SK-N-SH (cell line): ENCODE measurements at regions not wholly inside any gene's neighbourhood (a gene's known extent, or its start where the extent isn't known, plus 50 kb on each side); places are given as distances from the start of the nearest gene placed in this dataset.

ENCODE experiments used
- EZH2phosphoT487 ChIP-seq: fragments of 200-600 bp; sonication (generic); IDR thresholded peaks from 2 replicates; pipeline ENCODE4 v1.6.1; 2017; ENCODE audit warnings: low read depth, mixed run types, mild to moderate bottlenecking, antibody characterized with exemption, moderate library complexity, borderline replicate concordance
- JUND ChIP-seq: IDR thresholded peaks from 2 replicates; pipeline ENCODE4 v1.4.0; 2012
- MAX ChIP-seq: IDR thresholded peaks from 2 replicates; pipeline ENCODE4 v1.4.0; 2012; ENCODE audit warnings: low read depth
- TAF1 ChIP-seq: IDR thresholded peaks from 2 replicates; pipeline ENCODE4 v1.6.1; 2012; ENCODE audit warnings: low read depth, mild to moderate bottlenecking, low read length, moderate library complexity, borderline replicate concordance
- TF ChIP-seq, protein P1 (sequence below): fragments of 200-600 bp; sonication (generic); IDR thresholded peaks from 2 replicates; pipeline ENCODE4 v1.6.1; 2017; ENCODE audit warnings: antibody characterized with exemption, mild to moderate bottlenecking, moderate library complexity

DNA sequence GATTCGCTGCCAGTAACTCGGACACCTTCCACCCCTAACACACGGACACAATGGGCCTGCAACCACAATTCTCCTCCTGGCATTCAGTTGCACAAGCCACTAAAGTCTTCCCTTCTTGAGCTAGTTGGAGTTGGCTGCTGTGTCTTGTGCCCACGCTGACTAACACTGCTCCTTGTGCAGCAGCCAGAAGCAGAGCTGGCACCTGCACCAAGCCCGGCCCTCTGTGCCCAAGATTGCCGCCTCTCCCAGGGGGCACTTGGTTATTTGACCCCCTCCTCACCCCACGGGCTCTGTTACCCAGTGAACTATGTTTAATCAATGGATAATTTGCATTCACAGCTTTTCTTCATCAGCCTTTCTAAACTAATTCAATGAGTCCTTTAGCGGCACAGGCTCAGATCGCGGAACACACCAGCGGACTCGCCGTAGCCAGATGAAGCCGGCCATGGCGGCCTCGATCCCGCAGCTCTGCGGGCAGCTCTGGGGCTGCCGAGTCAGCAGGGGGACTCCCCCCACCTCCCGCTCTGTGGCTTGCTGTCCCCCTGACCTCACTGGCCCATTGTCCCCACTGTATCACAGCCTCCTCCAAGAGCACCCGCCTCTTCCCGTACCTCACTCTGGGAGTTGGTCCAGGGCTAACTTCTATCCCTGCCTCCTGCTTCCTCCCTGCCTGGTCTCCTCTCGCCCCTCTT, 94.8 kb upstream of the AFDN start:
- TF ChIP-seq EZH2phosphoT487 (no peak), JUND (no peak), MAX (no peak), TAF1 (no peak)
- TF ChIP-seq, protein P1, sequence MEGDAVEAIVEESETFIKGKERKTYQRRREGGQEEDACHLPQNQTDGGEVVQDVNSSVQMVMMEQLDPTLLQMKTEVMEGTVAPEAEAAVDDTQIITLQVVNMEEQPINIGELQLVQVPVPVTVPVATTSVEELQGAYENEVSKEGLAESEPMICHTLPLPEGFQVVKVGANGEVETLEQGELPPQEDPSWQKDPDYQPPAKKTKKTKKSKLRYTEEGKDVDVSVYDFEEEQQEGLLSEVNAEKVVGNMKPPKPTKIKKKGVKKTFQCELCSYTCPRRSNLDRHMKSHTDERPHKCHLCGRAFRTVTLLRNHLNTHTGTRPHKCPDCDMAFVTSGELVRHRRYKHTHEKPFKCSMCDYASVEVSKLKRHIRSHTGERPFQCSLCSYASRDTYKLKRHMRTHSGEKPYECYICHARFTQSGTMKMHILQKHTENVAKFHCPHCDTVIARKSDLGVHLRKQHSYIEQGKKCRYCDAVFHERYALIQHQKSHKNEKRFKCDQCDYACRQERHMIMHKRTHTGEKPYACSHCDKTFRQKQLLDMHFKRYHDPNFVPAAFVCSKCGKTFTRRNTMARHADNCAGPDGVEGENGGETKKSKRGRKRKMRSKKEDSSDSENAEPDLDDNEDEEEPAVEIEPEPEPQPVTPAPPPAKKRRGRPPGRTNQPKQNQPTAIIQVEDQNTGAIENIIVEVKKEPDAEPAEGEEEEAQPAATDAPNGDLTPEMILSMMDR: no peak
